SK-N-SH treated with all-trans-retinoic acid at 6 μM for 48 hours (cell line): ENCODE measurements at regions not wholly inside any gene's neighbourhood (a gene's known extent, or its start where the extent isn't known, plus 50 kb on each side); places are given as distances from the start of the nearest gene placed in this dataset.

Experiments used
- ARNTL ChIP-seq: fragments of 450-650 bp; formaldehyde crosslinking; IDR thresholded peaks from 2 replicates; pipeline ENCODE4 v1.5.0; 2020; ENCODE audit warnings: low read depth, mild to moderate bottlenecking, moderate library complexity, borderline replicate concordance
- OSR1 ChIP-seq: fragments of 250-450 bp; sonication (Bioruptor Pico); IDR thresholded peaks from 2 replicates; pipeline ENCODE4 v1.8.0; 2022; ENCODE audit warnings: moderate library complexity, mild to moderate bottlenecking, inconsistent platforms
- PATZ1 ChIP-seq: fragments of 250-450 bp; sonication (Bioruptor Pico); IDR thresholded peaks from 2 replicates; pipeline ENCODE4 v1.8.0; 2020; ENCODE audit warnings: mild to moderate bottlenecking, moderate library complexity, borderline replicate concordance
- ZFP30 ChIP-seq: fragments of 450-650 bp; formaldehyde crosslinking; IDR thresholded peaks from 2 replicates; pipeline ENCODE4 v1.5.0; 2022; ENCODE audit warnings: mild to moderate bottlenecking, moderate library complexity
- ZNF8 ChIP-seq: fragments of 450-650 bp; formaldehyde crosslinking; IDR thresholded peaks from 2 replicates; pipeline ENCODE4 v1.5.0; 2020; ENCODE audit warnings: mild to moderate bottlenecking, moderate library complexity

GRCh38 chr15:81779181-81779580 lies 266.6 kb downstream of the MEX3B start:
- no peak for TF ChIP-seq PATZ1 (CRISPR knock-in tag)
- TF ChIP-seq ZNF8 (CRISPR knock-in tag): no peak
- TF ChIP-seq OSR1 (CRISPR knock-in tag): no peak
- TF ChIP-seq ARNTL (CRISPR knock-in tag): no peak
- no peak for TF ChIP-seq ZFP30
